HG03095 (cell line): ENCODE measurements at regions not wholly inside any gene's neighbourhood (a gene's known extent, or its start where the extent isn't known, plus 50 kb on each side); places are given as distances from the start of the nearest gene placed in this dataset.
"Not testable (repeated sequence)": the region's sequence is repeated elsewhere in the genome, so short reads cannot be mapped to it uniquely, and the experiment has no call there.

Experiments used
- ATAC-seq: cut with Tn5 transposase; IDR thresholded peaks from one replicate; pipeline ENCODE4 v1.9.1; 2021; ENCODE audit warnings: moderate library complexity; ENCODE audit not compliant: unreplicated experiment

DNA sequence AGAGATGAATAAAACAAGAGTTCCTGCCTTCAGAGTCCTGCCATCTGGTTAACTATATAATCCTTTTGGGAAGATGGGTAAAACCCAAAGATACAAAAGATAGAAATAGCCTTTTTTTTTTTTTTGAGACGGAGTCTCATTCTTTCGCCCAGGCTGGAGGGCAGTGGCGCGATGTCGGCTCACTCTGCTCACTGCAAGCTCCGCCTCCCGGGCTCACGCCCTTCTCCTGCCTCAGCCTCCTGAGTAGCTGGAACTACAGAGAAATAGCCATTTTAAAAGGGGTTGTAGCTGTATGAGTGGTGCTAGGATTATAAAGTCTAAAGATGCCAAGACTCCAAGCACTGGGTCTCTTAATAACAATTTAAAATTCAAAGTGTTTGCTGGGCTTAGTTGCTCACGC is 97.2 kb downstream of the KDR start:
- no peak for ATAC-seq

GRCh38 chr4:55027596-55027995 is 97.8 kb downstream of the KDR start:
- ATAC-seq: no peak

DNA sequence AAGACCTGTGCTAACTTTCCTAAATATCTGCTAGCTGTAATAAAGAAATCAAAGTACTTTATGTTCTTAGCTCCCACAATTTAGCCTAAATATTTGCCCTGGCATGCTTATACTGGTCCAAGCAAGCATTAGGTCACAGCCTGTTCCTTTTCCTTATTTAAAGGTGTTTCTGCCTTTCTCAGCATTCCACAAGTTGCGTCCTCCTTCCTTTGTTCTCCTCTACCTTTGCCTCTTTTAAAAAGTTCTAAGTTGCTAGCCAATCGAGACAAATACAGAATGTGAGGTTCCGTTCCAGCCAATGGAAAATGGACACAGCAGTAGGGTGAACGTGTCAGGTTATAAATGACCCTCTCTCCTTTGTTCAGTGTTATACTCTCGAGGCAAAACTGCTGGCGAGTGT is 99.9 kb downstream of the KDR start:
- not testable (repeated sequence) for ATAC-seq

- ATAC-seq: no peak
Measured at GRCh38 chr4:55023030-55023429, 102.4 kb downstream of the KDR start.

DNA sequence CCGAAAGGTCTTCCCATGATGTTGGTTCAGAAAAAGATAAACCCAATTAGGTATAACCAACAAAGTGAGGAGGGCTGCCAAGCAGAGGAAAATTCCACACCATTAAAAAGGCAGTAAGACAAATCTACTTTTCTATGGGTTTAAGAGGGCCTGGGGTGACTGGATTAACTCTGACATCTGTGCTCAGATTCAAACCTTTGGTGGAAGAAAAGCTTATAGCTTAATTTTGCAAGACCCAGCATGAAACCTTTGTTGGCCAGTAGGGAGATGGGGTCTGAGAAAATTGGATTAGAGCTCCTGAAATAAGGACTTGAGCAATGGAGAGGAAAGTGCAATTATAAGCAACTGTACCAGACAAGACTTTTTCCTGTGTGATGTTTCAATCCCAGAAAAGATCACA is 104.2 kb downstream of the KDR start:
- no peak for ATAC-seq

- no peak for ATAC-seq
Measured at GRCh38 chr4:55020131-55020530, 105.3 kb downstream of the KDR start.

GRCh38 chr4:55018978-55019377 is 106.4 kb downstream of the KDR start:
- no peak for ATAC-seq

DNA sequence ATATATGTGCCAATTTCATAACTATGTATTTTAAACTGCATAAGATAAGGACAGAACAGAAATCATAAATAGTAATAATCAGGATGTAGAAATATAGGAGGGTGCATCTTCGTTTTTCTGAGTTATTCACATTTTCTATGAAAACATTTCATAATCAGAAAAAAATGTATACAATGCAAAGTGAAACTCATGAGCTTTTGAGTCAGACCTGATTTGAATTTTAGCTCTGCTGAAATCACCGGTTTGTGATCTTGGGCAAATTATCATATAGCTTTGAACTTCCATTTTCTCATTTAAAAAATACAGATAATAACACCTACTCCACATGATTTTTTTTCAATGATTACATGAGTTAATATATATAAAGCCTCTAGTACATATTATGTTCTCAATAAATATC is 106.9 kb downstream of the KDR start:
- no peak for ATAC-seq

GRCh38 chr4:55017406-55017805 is 108.0 kb downstream of the KDR start:
- ATAC-seq: no peak

DNA sequence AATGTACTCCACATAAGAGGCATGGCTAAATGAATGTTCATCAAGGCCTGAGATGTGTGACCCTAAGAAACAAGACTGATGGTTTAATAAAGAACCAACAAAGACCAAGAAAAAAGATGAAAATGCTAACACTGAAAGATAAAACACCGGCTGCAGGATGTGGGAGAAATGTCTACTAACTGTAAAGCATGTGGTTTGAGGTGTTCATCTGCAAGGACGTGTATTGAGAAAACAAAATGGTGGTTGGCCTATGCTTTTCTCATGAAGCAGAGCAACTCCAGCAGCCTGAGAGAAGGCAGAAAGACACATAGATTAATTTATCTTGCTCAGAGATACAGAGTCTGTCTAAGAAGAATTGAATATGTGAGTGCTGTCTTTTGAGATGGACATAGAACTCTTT is 109.3 kb downstream of the KDR start:
- no peak for ATAC-seq

DNA sequence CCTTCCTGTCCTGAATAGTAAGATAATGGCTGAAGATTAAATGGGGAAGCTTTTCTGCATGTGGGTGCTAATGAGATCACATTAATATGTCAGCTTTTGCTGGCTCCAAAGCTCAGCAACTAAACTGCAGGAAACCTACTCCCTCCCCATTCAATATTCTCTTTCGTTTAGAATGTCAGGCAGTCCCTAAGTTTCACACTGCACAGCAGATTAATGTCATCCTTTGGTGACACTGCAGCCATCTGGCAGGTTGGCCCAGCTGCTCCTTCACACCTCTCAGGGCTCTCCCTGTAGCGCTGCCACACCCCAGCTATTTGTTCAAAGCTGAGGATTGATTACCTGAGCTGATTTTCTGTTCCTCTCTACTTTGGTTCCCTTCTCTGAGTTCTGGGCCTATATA is 110.5 kb downstream of the KDR start:
- no peak for ATAC-seq

DNA sequence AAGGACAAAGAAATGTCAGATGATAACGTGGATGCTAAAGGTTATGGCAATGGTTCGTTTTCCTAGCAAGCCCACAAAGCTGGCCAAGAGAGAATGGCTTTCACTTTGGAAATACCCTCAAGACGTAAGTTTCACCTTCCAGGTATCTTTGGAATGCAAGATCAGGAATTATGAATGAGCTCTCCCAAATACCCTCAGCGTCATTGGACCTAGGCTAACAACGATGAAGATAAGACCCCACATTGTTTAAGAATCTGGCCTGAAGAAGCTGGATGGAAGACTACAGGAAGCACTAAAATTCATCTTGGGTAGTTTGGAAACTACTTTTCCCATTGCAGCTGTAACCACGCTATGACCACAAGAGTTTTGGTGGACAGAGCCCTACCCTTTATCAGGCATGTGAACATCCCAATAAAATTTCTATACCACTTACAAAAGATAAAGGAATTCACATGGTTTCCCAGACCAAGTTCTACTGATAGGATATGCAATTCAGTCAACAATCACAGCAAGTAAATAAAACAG is 111.9 kb downstream of the KDR start:
- ATAC-seq: no peak

- ATAC-seq: no peak
Measured at GRCh38 chr4:55012363-55013230, 112.8 kb downstream of the KDR start.

- no peak for ATAC-seq
Measured at GRCh38 chr4:55011761-55012160, 113.6 kb downstream of the KDR start.

DNA sequence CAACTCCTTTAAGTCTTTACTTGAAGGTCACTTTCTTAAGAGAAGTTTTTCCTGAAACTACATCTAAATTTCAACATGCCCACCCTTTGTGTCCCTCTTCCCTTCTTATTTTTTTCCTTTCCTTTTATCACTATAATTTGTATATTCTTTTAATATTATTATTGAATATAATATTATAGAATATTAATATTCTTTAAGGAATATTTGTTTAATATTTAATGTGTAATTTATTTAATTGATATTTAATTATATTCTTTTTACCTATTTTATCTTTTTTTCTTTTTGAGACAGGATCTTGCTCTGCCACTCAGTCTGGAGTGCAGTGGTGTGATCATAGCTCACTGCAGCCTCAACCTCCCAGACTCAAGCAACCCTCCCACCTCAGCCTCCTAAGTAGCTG is 114.8 kb downstream of the KDR start:
- ATAC-seq: no peak

- ATAC-seq: no peak
Measured at GRCh38 chr4:55008166-55009056, 117.0 kb downstream of the KDR start.

- no peak for ATAC-seq
Measured at GRCh38 chr4:55005910-55006309, 119.5 kb downstream of the KDR start.

DNA sequence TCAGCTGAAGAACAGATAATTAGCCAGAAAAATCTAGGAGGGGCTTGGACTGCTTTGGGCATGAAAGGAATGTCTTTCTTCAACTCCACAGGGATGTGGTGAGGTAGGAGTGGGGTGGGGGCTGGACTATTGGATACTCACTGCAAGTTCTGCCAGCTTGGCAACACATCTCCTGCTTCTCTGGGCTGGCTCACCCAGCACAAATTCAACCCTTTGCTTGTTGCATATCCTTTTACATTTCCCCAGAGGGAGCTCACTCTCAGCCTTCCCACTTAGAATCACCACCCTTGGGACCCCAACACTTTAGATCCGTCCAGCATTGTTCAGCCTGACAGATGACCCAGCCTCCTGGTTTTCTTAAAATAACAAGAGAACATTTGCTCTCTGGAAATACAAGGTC is 120.6 kb downstream of the KDR start:
- no peak for ATAC-seq

GRCh38 chr4:55002431-55002830 is 123.0 kb downstream of the KDR start:
- ATAC-seq: no peak

GRCh38 chr4:55001538-55001937 is 123.9 kb downstream of the KDR start:
- no peak for ATAC-seq

DNA sequence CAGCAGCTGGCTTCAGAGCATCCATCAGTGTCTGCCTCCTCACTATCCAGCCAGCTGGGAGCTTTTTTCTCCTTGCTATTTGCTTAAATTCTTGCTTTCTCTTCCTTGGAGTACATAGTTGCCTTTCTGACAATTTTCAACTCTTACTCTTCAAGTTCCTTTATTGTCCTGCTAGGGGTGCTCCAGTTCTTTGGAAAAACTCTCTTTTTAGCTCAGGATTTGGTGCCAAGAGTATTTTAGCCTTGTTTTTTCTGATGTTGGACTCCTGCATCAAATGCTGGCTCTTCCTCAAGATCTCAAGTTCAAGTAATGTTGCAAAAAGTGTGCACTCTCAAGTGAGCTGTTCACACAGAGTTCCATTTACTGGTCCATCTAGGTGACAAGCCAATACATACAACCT is 126.4 kb downstream of the KDR start:
- no peak for ATAC-seq
